NT2/D1 (cell line): ENCODE measurements at regions not wholly inside any gene's neighbourhood (a gene's known extent, or its start where the extent isn't known, plus 50 kb on each side); places are given as distances from the start of the nearest gene placed in this dataset.
A peak's percentile ranks its signal among the peaks of the same experiment; 100 is the strongest.

ENCODE experiments used
- DNase-seq: peaks from one replicate; pipeline ENCODE4 v3.0.0-alpha.2; 2011; ENCODE audit warnings: low read depth, low spot score
- H3K27me3 ChIP-seq: 2 replicates; pipeline ENCODE4 v1.6.0; 2011; ENCODE audit warnings: mild to moderate bottlenecking; ENCODE audit not compliant: insufficient read length, insufficient read depth
- H3K36me3 ChIP-seq: 2 replicates; pipeline ENCODE4 v1.6.1; 2011; ENCODE audit warnings: mild to moderate bottlenecking, low read length, mixed read lengths; ENCODE audit not compliant: insufficient read depth, insufficient read length
- H3K4me1 ChIP-seq: 2 replicates; pipeline ENCODE4 v1.5.1; 2011; ENCODE audit not compliant: insufficient read depth, insufficient read length
- H3K4me3 ChIP-seq: 2 replicates; pipeline ENCODE4 v1.5.1; 2011; ENCODE audit warnings: low read depth; ENCODE audit not compliant: insufficient read length
- H3K9ac ChIP-seq: 2 replicates; pipeline ENCODE4 v1.6.0; 2011; ENCODE audit warnings: low read depth; ENCODE audit not compliant: insufficient read length
- H3K9me3 ChIP-seq: 2 replicates; pipeline ENCODE4 v1.5.1; 2011; ENCODE audit warnings: mild to moderate bottlenecking, low read length; ENCODE audit not compliant: insufficient read depth
- SUZ12 ChIP-seq: IDR thresholded peaks from 2 replicates; pipeline ENCODE4 v1.6.1; 2011; ENCODE audit not compliant: insufficient read length, insufficient read depth; ENCODE audit errors: extremely low read depth
- YY1 ChIP-seq: IDR thresholded peaks from 2 replicates; pipeline ENCODE4 v1.6.1; 2011; ENCODE audit not compliant: insufficient read length, insufficient read depth
- ZNF274 ChIP-seq: IDR thresholded peaks from 2 replicates; pipeline ENCODE4 v1.6.1; 2011; ENCODE audit warnings: mild to moderate bottlenecking, low read depth, low read length

DNA sequence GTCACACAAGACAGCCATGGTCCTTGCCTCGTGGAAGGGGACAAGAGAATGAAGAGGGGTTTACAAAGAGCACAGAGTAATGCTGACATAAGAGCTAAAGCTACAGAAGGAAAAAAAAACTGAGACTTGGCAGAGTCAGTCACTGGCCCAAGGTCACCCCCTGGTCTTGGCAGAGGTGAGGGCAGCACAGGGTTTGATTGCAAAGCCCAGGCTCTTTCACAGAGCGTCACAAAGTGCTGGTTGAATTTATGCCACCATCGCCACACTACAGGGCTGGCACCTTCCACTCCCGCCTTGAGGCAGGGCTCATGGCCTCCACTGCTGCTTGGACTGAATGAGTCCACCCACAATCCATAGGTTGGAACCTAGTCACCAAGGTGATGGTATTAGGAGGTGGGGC, 190.2 kb downstream of the INHBB start:
- DNase-seq = no peak
- Histone ChIP-seq H3K9me3 (no peaks in the 10 kb centered on the region), H3K4me1 (peaks cover 16% of the 10 kb centered on the region), H3K4me3 (no peak overlapping the region), H3K36me3 (no peaks in the 10 kb centered on the region), H3K27me3 (peaks cover 20% of the 10 kb centered on the region), H3K9ac (no peak overlapping the region)
- TF ChIP-seq ZNF274 = no peak
- TF ChIP-seq YY1 = no peak
- no peak for TF ChIP-seq SUZ12

DNA sequence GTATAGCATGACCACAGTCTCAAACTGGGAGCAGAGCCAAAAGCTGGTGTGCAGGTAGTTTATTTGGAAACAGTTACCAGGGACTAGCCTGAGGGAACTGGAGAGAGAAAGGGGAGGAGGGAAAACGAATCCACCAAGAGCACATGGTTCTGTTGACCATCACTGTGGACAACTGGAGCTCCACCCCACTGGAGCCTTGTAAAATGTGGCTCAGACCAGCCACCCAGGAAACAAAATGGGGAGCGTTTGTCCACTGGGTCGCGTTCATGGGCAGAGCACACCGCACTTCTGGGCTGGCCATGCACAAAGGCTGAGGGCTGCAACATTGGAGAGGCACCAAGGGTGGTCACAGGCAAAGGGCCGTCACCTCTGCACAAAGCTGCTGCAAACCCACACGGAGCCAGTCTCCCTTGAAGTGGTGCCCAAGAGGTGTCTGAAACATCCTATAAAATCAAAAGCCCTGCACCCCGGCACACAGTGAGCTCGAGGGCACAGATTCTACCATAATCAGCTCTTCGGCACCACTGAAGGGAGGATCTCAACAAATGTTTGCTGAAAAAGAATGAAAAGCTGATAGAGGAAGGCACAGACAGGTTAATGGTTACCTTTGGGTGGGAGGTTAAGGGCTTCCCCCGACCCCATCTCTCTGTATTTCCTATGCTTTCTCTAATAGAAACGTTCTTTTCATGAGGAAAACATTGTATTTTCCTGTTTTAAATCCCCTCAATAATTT, 192.9 kb downstream of the INHBB start:
- no peak for DNase-seq

DNA sequence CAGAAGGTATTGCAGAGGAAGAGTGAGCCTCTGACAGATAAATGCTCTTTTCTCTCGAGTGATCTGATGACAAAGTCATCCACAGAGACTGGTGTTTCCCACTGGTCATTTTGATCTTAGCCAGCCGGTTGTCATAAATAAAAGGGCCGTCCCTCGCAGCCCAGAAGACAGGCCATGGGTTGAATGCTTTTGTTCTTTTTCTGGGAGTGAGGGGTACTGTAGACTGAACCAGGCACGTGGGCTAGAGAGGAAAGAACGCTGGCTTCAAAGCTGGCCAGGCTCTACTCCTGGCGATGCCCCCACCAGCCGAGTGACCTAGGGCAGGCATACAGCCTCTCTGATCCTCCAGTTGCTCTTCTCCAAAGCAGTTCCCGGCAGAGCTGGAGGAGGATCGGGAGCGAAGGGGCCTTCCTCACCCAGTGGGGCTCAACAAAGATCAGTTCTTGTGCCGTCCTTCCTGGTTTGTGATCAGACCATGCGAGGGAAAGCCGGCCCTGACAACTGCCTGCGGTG, 193.5 kb downstream of the INHBB start:
- peaks cover 20% of the 10 kb centered on the region for H3K4me1 ChIP-seq
- H3K4me3 ChIP-seq = no peak overlapping the region
- no peak overlapping the region for H3K9ac ChIP-seq
- peaks cover 38% of the 10 kb centered on the region for H3K27me3 ChIP-seq
- no peaks in the 10 kb centered on the region for H3K9me3 ChIP-seq
- H3K36me3 ChIP-seq = no peaks in the 10 kb centered on the region
- TF ChIP-seq ZNF274 = no peak
- TF ChIP-seq YY1 = no peak
- no peak for TF ChIP-seq SUZ12
- DNase-seq = no peak

More for the DNA sequence above, 192.9 kb downstream of the INHBB start:
- Histone ChIP-seq H3K9ac (no peak overlapping the region), H3K4me3 (no peak overlapping the region), H3K9me3 (no peaks in the 10 kb centered on the region), H3K36me3 (no peaks in the 10 kb centered on the region), H3K4me1 (peaks cover 20% of the 10 kb centered on the region), H3K27me3 (peaks cover 37% of the 10 kb centered on the region)
- TF ChIP-seq ZNF274 (no peak), YY1 (no peak), SUZ12 (no peak)

DNA sequence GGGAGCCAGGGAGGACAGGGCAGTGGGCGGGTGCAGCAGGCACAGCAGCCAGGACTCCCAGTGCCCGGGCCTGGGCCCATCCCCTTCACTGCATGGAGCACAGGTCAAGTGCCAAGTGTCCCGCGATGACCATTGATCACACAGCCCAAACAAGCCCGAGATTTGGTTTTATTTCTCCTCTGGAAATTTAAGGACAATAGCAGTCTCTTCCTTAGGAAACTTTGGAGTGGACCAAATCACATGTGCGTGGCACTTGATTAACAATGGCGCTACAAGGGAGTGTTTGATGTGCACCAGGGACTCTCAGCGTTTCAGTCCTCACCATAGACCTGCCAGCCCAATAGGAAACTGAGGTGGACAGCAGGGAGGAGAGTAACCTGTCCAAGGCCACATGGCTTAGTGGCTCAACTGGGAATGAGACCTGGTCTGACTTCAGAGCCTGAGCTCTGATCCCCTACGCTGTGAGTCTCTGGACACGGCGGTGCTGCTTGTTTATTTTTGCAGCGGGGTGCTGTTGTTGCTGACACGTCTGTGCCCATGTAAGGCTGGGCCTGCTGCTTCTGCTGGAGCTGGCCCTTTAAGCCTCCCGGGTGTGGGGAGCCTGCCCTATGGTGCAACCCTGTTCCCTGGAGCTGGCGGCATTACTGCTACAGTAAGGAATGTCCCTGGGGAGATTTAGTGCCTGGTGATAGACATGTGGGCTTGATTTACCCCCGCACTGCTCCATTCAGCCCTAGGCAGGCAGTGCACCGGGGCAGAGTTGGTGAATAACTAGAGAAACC, 194.2 kb downstream of the INHBB start:
- no peak for DNase-seq

DNA sequence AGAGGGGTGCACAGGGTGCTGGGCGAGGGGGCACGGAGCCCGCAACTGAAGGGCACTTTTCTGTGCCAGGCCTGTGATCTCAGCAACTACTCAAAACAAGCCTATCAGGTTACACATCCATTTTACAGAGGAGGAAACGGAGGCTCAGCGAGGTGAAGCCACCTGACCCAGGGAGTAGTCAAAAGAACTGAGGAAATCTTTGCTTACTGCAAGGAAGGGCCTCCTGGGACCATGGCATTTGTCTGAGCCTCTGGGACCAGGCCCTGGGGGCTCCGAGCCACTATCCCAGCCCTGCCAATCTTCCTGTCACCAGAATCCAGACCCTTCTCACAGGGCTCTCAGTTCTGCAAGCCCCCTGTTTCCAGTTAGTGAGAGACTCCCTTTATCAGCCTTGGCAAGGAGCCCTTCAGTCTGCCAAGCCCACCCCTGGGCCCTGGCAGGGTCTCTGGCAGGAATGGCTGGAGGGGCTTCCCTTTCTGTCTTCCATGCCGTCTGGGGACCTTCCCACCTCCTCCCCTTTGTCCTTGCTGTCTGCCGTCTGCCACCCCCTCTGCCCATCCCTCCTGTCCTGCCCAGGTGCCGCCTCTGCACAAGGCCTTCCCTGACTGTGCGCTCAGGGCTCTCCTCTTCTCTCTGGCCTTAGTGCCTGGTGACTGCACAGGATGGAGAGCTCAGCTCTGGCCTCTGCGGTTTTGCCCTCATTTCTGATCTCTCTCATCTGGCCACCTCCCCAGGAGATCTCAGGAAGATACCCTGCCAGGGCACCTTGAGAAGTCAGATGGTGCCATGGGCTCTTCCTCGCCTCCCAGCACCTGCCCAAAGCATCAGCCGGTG, 194.7 kb upstream of the GLI2 start:
- H3K36me3 ChIP-seq = no peaks in the 10 kb centered on the region
- H3K4me3 ChIP-seq = no peak overlapping the region
- peaks cover 40% of the 10 kb centered on the region for H3K27me3 ChIP-seq
- DNase-seq = no peak
- H3K9ac ChIP-seq = peak overlapping the region; percentile 36
- TF ChIP-seq SUZ12 = no peak
- no peak for TF ChIP-seq ZNF274
- TF ChIP-seq YY1 = no peak
- no peaks in the 10 kb centered on the region for H3K9me3 ChIP-seq
- H3K4me1 ChIP-seq = peaks cover 20% of the 10 kb centered on the region

More for the DNA sequence above, 194.2 kb downstream of the INHBB start:
- Histone ChIP-seq H3K9me3 (no peaks in the 10 kb centered on the region), H3K4me3 (no peak overlapping the region), H3K36me3 (no peaks in the 10 kb centered on the region), H3K9ac (no peak overlapping the region), H3K27me3 (peaks cover 40% of the 10 kb centered on the region), H3K4me1 (peaks cover 20% of the 10 kb centered on the region)
- no peak for TF ChIP-seq YY1
- TF ChIP-seq ZNF274 = no peak
- TF ChIP-seq SUZ12 = no peak

DNA sequence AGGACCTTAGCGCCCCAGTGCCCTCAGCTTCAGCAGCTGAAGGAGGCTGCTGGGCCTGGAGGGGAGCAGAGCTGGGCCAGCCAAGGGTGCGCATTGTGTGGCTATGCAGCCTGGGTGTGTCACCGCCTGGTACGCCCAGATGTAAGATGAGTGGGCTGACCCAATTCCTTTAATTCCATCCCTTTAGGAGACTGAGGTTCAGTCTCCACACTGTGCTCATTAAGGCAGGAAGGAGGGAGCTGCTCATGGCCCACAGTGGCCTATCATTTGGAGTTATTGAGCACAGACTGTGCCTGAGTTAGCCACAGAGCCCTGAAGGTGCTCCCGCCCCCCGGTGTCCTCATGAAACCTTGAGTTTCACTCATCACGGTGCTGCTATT, 194.1 kb upstream of the GLI2 start:
- H3K9ac ChIP-seq = no peak overlapping the region
- H3K4me1 ChIP-seq = peaks cover 23% of the 10 kb centered on the region
- no peaks in the 10 kb centered on the region for H3K36me3 ChIP-seq
- H3K4me3 ChIP-seq = no peak overlapping the region
- H3K27me3 ChIP-seq = peaks cover 40% of the 10 kb centered on the region
- no peaks in the 10 kb centered on the region for H3K9me3 ChIP-seq
- TF ChIP-seq ZNF274 = no peak
- no peak for TF ChIP-seq YY1
- TF ChIP-seq SUZ12 = no peak
- DNase-seq = no peak
